ENCODE measurements at regions not wholly inside any gene's neighbourhood (a gene's known extent, or its start where the extent isn't known, plus 50 kb on each side); places are given as distances from the start of the nearest gene placed in this dataset.

DNA sequence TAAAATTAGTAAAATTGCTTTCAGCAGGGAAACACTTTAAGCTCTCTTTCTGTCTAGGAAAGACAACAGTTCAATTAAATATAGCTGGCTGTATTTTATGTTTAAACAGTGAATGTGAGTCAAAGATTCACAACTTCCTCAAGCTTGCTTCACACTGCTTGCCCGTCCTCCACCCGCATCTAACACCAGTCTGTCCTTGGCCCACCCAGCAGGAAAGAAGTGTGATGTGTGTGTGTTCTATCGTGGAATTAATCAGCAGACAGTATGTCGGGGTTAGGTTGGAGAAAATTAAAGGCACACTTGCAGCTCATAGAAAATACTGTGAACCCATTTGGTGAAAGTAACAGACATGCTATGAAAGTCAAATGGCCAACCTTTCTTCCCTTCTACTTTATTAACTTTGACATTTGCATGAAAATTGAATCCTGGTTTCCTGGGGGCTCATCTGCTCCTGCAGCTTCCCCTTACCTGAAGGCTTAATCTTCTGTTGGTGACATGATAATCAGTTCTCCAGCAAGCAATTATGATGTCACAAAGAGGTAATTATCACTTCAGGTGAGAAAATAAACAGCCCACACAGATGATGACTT lies 182.0 kb downstream of the UXS1 start:
- TF ChIP-seq, protein P1, sequence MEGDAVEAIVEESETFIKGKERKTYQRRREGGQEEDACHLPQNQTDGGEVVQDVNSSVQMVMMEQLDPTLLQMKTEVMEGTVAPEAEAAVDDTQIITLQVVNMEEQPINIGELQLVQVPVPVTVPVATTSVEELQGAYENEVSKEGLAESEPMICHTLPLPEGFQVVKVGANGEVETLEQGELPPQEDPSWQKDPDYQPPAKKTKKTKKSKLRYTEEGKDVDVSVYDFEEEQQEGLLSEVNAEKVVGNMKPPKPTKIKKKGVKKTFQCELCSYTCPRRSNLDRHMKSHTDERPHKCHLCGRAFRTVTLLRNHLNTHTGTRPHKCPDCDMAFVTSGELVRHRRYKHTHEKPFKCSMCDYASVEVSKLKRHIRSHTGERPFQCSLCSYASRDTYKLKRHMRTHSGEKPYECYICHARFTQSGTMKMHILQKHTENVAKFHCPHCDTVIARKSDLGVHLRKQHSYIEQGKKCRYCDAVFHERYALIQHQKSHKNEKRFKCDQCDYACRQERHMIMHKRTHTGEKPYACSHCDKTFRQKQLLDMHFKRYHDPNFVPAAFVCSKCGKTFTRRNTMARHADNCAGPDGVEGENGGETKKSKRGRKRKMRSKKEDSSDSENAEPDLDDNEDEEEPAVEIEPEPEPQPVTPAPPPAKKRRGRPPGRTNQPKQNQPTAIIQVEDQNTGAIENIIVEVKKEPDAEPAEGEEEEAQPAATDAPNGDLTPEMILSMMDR (IDR thresholded peaks at IDR 0.05) = no peak
- TF ChIP-seq POLR2A (IDR thresholded peaks at IDR 0.05) = no peak
